Endothelial cell of umbilical vein (primary cell): ENCODE measurements at regions not wholly inside any gene's neighbourhood (a gene's known extent, or its start where the extent isn't known, plus 50 kb on each side); places are given as distances from the start of the nearest gene placed in this dataset.

ENCODE experiments used
- BruUV-seq: library from RNA; stranded (reverse); fragments of 400-500 nt; replicated peaks from 2 replicates; lab custom pipeline; 2021; lab: Mats Ljungman, UMichigan
- CTCF ChIA-PET: fragments of 300-600, 350-600 bp; sonication (Branson Sonifier 250); formaldehyde crosslinking; loops from one replicate; lab custom pipeline; 2021; ENCODE audit warnings: antibody characterized with exemption, inconsistent platforms; lab: Charles Lee
- POLR2A ChIA-PET: fragments of 300-600, 350-600 bp; sonication (Branson Sonifier 250); formaldehyde crosslinking; loops from one replicate; lab custom pipeline; 2021; ENCODE audit warnings: antibody characterized with exemption, inconsistent platforms; lab: Charles Lee
- DNase-seq: peaks from one replicate; pipeline ENCODE4 v3.0.0-alpha.2; 2011; ENCODE audit warnings: low read depth, low spot score
- FAIRE-seq: peaks from 2 replicates; lab custom pipeline; 2011; peaks lifted over from hg19 to GRCh38; lab: Jason Lieb, UNC
- H2AFZ ChIP-seq: 2 replicates; pipeline ENCODE4 v1.6.0; 2012; ENCODE audit warnings: low read depth, low read length, control low read depth, inconsistent platforms
- H3K27ac ChIP-seq: 2 replicates; pipeline ENCODE4 v1.5.1; 2011; ENCODE audit warnings: low read depth, mild to moderate bottlenecking, control low read depth, low read length, moderate library complexity; ENCODE audit not compliant: insufficient read depth
- H3K27me3 ChIP-seq, 2 experiments: 2 replicates each; pipeline versions ENCODE4 v1.6.0 to v1.6.1; 2011; ENCODE audit warnings: low read length in 2 of 2, mixed read lengths in 1 of 2; ENCODE audit not compliant: control insufficient read depth in 2 of 2, insufficient read depth in 2 of 2
- H3K36me3 ChIP-seq, 2 experiments: 2 replicates in 1 of 2; 3 replicates in 1 of 2; pipeline ENCODE4 v1.5.1; 2011; ENCODE audit warnings: low read length in 2 of 2, mild to moderate bottlenecking in 1 of 2, moderate library complexity in 1 of 2; ENCODE audit not compliant: control insufficient read depth in 2 of 2, insufficient read depth in 2 of 2; ENCODE audit errors: extremely low read depth in 1 of 2
- H3K4me1 ChIP-seq: 3 replicates; pipeline ENCODE4 v1.5.1; 2011; ENCODE audit warnings: mild to moderate bottlenecking, low read length; ENCODE audit not compliant: control insufficient read depth, insufficient read depth; ENCODE audit errors: extremely low read depth
- H3K4me2 ChIP-seq: 2 replicates; pipeline ENCODE4 v1.6.1; 2011; ENCODE audit warnings: low read length, control low read depth, mixed read lengths; ENCODE audit not compliant: insufficient read depth
- H3K4me3 ChIP-seq, 3 experiments: fragments of 200-600 bp in 1 of 3; sonication (generic), shearing (Covaris generic) in 1 of 3; replicated peaks in 1 of 3; 2 replicates each; pipeline ENCODE4 v1.5.1; 2011 to 2016; ENCODE audit warnings: control low read depth in 3 of 3, low read length in 3 of 3, mild to moderate bottlenecking in 2 of 3, inconsistent platforms in 1 of 3, low read depth in 1 of 3, moderate library complexity in 1 of 3; ENCODE audit not compliant: insufficient read depth in 1 of 3
- H3K79me2 ChIP-seq: 2 replicates; pipeline ENCODE4 v1.6.0; 2012; ENCODE audit warnings: low read length, inconsistent platforms; ENCODE audit not compliant: control insufficient read depth, insufficient read depth
- H3K9ac ChIP-seq: replicated peaks from 2 replicates; pipeline ENCODE3; 2011; ENCODE audit warnings: low read length, control low read depth; ENCODE audit not compliant: insufficient read depth; ENCODE audit errors: extremely low read depth
- H3K9me1 ChIP-seq: replicated peaks from 3 replicates; pipeline ENCODE4 v1.6.0; 2011; ENCODE audit warnings: mild to moderate bottlenecking, low read length; ENCODE audit not compliant: control insufficient read depth, insufficient read depth; ENCODE audit errors: extremely low read depth
- H3K9me3 ChIP-seq: replicated peaks from 2 replicates; pipeline ENCODE4 v1.5.1; 2012; ENCODE audit warnings: low read length, inconsistent platforms; ENCODE audit not compliant: control insufficient read depth, insufficient read depth
- H4K20me1 ChIP-seq: replicated peaks from 2 replicates; pipeline ENCODE3; 2011; ENCODE audit warnings: mild to moderate bottlenecking, low read length; ENCODE audit not compliant: control insufficient read depth, insufficient read depth; ENCODE audit errors: extremely low read depth
- CTCF ChIP-seq, 2 donors: IDR thresholded peaks; 1 replicate in 1 of 2; 2 replicates in 1 of 2; pipeline ENCODE4 v1.5.1; 2011; ENCODE audit warnings: low read length in 2 of 2, mild to moderate bottlenecking in 2 of 2, moderate library complexity in 2 of 2, control low read depth in 1 of 2, inconsistent platforms in 1 of 2, low read depth in 1 of 2; ENCODE audit not compliant: insufficient read depth in 1 of 2; ENCODE audit errors: extremely low read depth in 1 of 2
- EZH2 ChIP-seq: IDR thresholded peaks from 2 replicates; pipeline ENCODE4 v1.6.1; 2012; ENCODE audit warnings: borderline replicate concordance, low read depth, mild to moderate bottlenecking, moderate library complexity, low read length, inconsistent platforms; ENCODE audit not compliant: severe bottlenecking
- FOS ChIP-seq: IDR thresholded peaks from 2 replicates; pipeline ENCODE4 v1.6.1; 2011; ENCODE audit warnings: mild to moderate bottlenecking, low read length, moderate library complexity, borderline replicate concordance; ENCODE audit not compliant: insufficient read depth
- GATA2 ChIP-seq: IDR thresholded peaks from 2 replicates; pipeline ENCODE4 v1.7.0; 2011; ENCODE audit warnings: low read depth, mild to moderate bottlenecking, moderate library complexity, mixed read lengths, low read length; ENCODE audit not compliant: insufficient read length, insufficient read depth
- JUN ChIP-seq: IDR thresholded peaks from 2 replicates; pipeline ENCODE4 v1.6.1; 2011; ENCODE audit warnings: borderline replicate concordance, low read depth; ENCODE audit not compliant: insufficient read length, insufficient read depth
- MYC ChIP-seq: IDR thresholded peaks from one replicate; pipeline ENCODE4 v1.6.1; 2011; ENCODE audit warnings: mild to moderate bottlenecking, low read depth, low read length
- POLR2A ChIP-seq: IDR thresholded peaks from 2 replicates; pipeline ENCODE4 v1.6.1; 2012; ENCODE audit warnings: low read depth, mild to moderate bottlenecking, control low read depth, low read length
- POLR2AphosphoS5 ChIP-seq: IDR thresholded peaks from 2 replicates; pipeline ENCODE4 v1.6.1; 2012; ENCODE audit warnings: low read depth, mild to moderate bottlenecking, control low read depth, low read length, moderate library complexity; ENCODE audit not compliant: insufficient read depth
- dilution Hi-C: fragments of 300-500 bp; cut with MboI; formaldehyde crosslinking; loops from one replicate; pipeline ENCODE4 v1.15.0; 2019; ENCODE audit warnings: low sequenced_read_pairs; ENCODE audit not compliant: extremely low pct_ligation_motif_present
- intact Hi-C: fragments of 100-400 bp; cut with micrococcal nuclease; formaldehyde crosslinking; loops from one replicate; pipeline ENCODE4 v1.10.0; 2022
- TF ChIP-seq, protein P1 (sequence below): IDR thresholded peaks from 2 replicates; pipeline ENCODE4 v1.6.1; 2011; ENCODE audit not compliant: insufficient read depth, insufficient read length

DNA sequence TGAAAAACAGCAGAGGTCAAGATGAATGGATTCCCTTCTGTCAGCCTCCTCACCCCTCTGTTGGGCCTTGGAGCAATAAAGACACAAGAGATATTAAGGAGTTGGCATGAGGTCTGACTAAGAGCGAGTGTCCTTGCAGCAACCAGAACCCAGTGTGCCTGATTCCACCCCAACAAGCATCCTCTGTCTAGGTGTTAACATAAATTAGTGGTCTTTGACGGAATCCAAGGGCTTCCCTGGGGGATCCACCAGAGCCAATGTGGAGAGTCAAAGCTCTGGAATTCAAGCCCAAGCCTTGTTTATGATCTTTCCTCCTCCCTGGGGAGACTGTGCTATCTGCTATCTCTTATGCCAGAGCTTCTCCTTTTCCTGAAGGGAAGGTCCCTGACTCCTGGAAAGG is 128.1 kb upstream of the SMIM23 start:
- Histone ChIP-seq H4K20me1 (no peaks in the 10 kb centered on the region), H3K9me3 (no peaks in the 10 kb centered on the region), H3K4me3 (no peak overlapping the region), H3K9ac (no peak overlapping the region), H3K27me3 (no peaks in the 10 kb centered on the region), H3K4me1 (no peaks in the 10 kb centered on the region), H2AFZ (no peak overlapping the region), H3K79me2 (no peaks in the 10 kb centered on the region), H3K36me3 (no peaks in the 10 kb centered on the region), H3K9me1 (no peaks in the 10 kb centered on the region), H3K4me2 (no peak overlapping the region), H3K27ac (no peak overlapping the region)
- CTCF ChIA-PET: interaction anchor here (1.3 to 2.8 kb wide), 3 partner anchors 8 to 11 kb away, joined by 3 to 11 read pairs (median 6); no protein-coding TSS in a partner anchor
- FAIRE-seq (no peak), DNase-seq (no peak)
- BruUV-seq: no TSS peak
- intact Hi-C loops: no loop called here
- dilution Hi-C loops: no loop called here
- POLR2A ChIA-PET: no interaction called here
- TF ChIP-seq GATA2 (no peak), JUN (no peak), EZH2 (no peak), CTCF (IDR thresholded peaks at IDR 0.05; ENCODE audit: extremely low read depth in 1 of 2, insufficient read depth in 1 of 2, low read depth in 1 of 2, low read length in 2 of 2) (no peak), POLR2A (no peak), MYC (no peak), POLR2AphosphoS5 (no peak), FOS (no peak)
- TF ChIP-seq, protein P1, sequence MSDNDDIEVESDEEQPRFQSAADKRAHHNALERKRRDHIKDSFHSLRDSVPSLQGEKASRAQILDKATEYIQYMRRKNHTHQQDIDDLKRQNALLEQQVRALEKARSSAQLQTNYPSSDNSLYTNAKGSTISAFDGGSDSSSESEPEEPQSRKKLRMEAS: no peak
